HFF-Myc (cell line): ENCODE measurements at regions not wholly inside any gene's neighbourhood (a gene's known extent, or its start where the extent isn't known, plus 50 kb on each side); places are given as distances from the start of the nearest gene placed in this dataset.

ENCODE experiments used
- DNase-seq: peaks from one replicate; pipeline ENCODE4 v3.0.0-alpha.2; 2011; ENCODE audit warnings: low read depth; ENCODE audit errors: extremely low read depth
- H3K4me3 ChIP-seq: replicated peaks from 2 replicates; pipeline ENCODE4 v1.5.1; 2011; ENCODE audit warnings: low read depth, mild to moderate bottlenecking, control low read depth, low read length
- CTCF ChIP-seq: IDR thresholded peaks from 2 replicates; pipeline ENCODE4 v1.5.1; 2012; ENCODE audit warnings: mild to moderate bottlenecking, low read depth, low read length, control low read depth; ENCODE audit errors: missing control alignments

DNA sequence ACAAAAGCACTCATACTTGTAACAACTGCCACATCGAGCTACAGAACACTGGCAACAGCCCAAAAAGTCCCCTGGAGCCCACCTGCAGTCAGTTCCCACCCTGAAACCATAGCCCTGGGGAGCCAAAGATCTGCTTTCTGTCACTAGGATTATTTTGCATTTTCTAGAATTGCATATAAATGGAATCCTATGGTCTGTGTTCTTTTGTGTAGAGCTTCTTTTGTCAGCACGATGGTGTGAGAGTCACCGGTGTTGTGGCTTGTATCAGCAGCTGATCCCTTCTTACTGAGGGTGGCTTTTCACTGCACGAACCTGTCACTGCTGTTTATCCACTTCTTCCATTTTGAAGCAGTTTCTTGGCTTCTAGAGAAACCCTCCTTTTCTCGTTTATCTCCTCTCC, 60.1 kb upstream of the PRR23E start:
- H3K4me3 ChIP-seq, result no peak overlapping the region
- no peak for DNase-seq
- TF ChIP-seq CTCF, result no peak

GRCh38 chr3:127133971-127134370, 59.0 kb upstream of the PRR23E start:
- TF ChIP-seq CTCF, result no peak
- DNase-seq, result no peak
- no peak overlapping the region for H3K4me3 ChIP-seq

GRCh38 chr3:127134466-127134865, 58.5 kb upstream of the PRR23E start:
- TF ChIP-seq CTCF, result no peak
- DNase-seq, result no peak

DNA sequence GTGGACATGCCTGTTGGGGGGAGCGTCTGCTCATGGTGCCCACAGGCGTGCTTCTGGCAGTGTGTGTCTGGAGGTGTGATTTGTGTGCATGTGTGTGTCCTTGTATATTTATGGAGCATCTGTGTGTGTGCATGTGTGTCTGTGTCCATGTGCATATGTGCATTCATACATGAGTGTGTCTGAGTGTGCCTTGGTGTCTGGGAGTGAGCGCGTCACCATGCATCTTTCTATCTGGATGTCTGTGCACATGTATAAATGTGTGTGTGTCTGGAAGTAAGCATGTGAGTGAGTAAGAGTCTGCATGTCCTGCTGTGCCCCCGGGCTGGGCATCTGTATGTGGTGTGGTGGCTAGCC, 58.1 kb upstream of the PRR23E start:
- H3K4me3 ChIP-seq, result 0 out of 2 replicates have a peak overlapping the region, but pooled peaks have one; percentile 7
- DNase-seq, result no peak
- TF ChIP-seq CTCF, result no peak

More at GRCh38 chr3:127134466-127134865, 58.5 kb upstream of the PRR23E start:
- no peak overlapping the region for H3K4me3 ChIP-seq

- no peak for DNase-seq
- no peak for TF ChIP-seq CTCF
- 0 out of 2 replicates have a peak overlapping the region, but pooled peaks have one; percentile 7 for H3K4me3 ChIP-seq
Measured at GRCh38 chr3:127135241-127136023, 57.5 kb upstream of the PRR23E start.

GRCh38 chr3:127136024-127136600, 56.8 kb upstream of the PRR23E start:
- no peak for DNase-seq
- no peak for TF ChIP-seq CTCF
- no peak overlapping the region for H3K4me3 ChIP-seq
